Inflammatory macrophage (primary cell): ENCODE measurements at regions not wholly inside any gene's neighbourhood (a gene's known extent, or its start where the extent isn't known, plus 50 kb on each side); places are given as distances from the start of the nearest gene placed in this dataset.
"Not testable (repeated sequence)": the region's sequence is repeated elsewhere in the genome, so short reads cannot be mapped to it uniquely, and the experiment has no call there.

ENCODE experiments used
- DNase-seq, 2 donors: peaks; one replicate each; pipeline ENCODE4 v3.0.0-alpha.2; 2020 to 2022

- no peak for DNase-seq
Measured at GRCh38 chr12:93219947-93220346, 157.8 kb upstream of the NUDT4 start.

GRCh38 chr12:93221841-93222240, 155.9 kb upstream of the NUDT4 start:
- DNase-seq, result no peak

GRCh38 chr12:93223440-93224426, 154.0 kb upstream of the NUDT4 start:
- DNase-seq, result peak in 1 of 2 donors; percentile 24

- DNase-seq, result no peak
Measured at GRCh38 chr12:93225094-93225493, 152.6 kb upstream of the NUDT4 start.

GRCh38 chr12:93226361-93226760, 151.4 kb upstream of the NUDT4 start:
- DNase-seq, result no peak

- peak in 1 of 2 donors; percentile 15 for DNase-seq
Measured at GRCh38 chr12:93229494-93230325, 148.0 kb upstream of the NUDT4 start.

- DNase-seq, result no peak
Measured at GRCh38 chr12:93230326-93230720, 147.4 kb upstream of the NUDT4 start.

- DNase-seq, result no peak
Measured at GRCh38 chr12:93231938-93232337, 145.8 kb upstream of the NUDT4 start.

- DNase-seq, result no peak
Measured at GRCh38 chr12:93234641-93235040, 143.1 kb upstream of the NUDT4 start.

- DNase-seq, result no peak
Measured at GRCh38 chr12:93235881-93236280, 141.8 kb upstream of the NUDT4 start.

GRCh38 chr12:93237235-93237915, 140.3 kb upstream of the NUDT4 start:
- DNase-seq, result peak; percentile 15 to 26

- peak; percentile 45 to 47 for DNase-seq
Measured at GRCh38 chr12:93238512-93239262, 139.0 kb upstream of the NUDT4 start.

- not testable (repeated sequence) for DNase-seq
Measured at GRCh38 chr12:93239789-93240188, 137.9 kb upstream of the NUDT4 start.

- no peak for DNase-seq
Measured at GRCh38 chr12:93242154-93242972, 135.4 kb upstream of the NUDT4 start.

- no peak for DNase-seq
Measured at GRCh38 chr12:93243382-93243688, 134.4 kb upstream of the NUDT4 start.

GRCh38 chr12:93243689-93244513, 133.8 kb upstream of the NUDT4 start:
- peak; percentile 83 to 95 for DNase-seq

GRCh38 chr12:93244514-93245077, 133.1 kb upstream of the NUDT4 start:
- no peak for DNase-seq

GRCh38 chr12:93245543-93245942, 132.2 kb upstream of the NUDT4 start:
- no peak for DNase-seq

GRCh38 chr12:93247313-93247991, 130.3 kb upstream of the NUDT4 start:
- no peak for DNase-seq
